HL-60/S4 treated with retinoic acid at 250 ng/mL for 4 days and 3 days (cell line): ENCODE measurements at regions not wholly inside any gene's neighbourhood (a gene's known extent, or its start where the extent isn't known, plus 50 kb on each side); places are given as distances from the start of the nearest gene placed in this dataset.
"Not testable (repeated sequence)": the region's sequence is repeated elsewhere in the genome, so short reads cannot be mapped to it uniquely, and the experiment has no call there.

ENCODE experiments used
- in situ Hi-C: fragments of 300-500 bp; cut with MboI; formaldehyde crosslinking; loops from 2 replicates; pipeline ENCODE4 v1.7.0; 2022; ENCODE audit warnings: low sequenced_read_pairs

DNA sequence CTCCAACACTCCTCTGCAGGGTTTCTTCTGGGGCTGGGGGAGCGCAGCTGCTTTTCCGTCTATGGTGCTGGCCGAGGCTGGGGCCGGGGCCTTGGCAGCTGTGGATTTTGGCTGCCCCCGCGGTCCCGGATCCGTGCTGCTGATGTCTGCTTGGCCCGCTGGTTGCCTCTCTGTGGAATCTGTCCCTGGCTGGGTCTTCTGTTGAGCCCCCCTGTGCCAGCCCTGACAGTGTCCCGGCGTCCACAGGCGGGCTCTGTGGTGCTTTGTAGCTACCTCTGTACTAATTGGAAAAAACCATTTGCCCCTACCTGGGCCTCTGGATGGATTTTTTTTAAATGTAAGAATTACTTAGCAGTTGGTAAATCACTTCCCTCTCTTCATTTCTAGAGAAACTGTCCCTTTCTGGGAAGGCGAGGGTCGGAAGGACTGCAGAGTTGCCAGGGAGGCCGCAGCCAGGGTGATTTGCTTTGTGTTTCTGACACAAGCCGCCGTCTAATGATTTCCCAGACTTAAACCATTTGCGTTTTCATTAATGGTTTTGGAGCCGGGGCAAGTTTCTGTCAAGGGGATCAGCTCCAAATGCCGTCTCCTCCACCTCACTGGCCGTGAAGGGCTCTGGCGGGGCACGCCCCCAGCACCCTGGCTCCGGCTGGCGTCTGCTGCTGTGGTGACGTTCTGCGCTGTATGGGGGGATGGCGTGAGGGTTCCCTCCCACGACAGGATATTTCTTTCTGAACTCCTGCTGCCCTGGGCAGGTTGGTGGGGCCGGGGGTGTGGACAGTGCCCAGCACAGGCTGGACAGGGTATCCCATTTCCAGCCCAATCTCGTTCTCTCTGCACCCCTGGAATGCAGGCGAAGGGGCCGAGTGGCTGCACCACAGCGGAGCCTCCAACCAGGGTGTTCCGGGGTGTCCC lies 201.7 kb downstream of the LAT start:
- in situ Hi-C loops, result not testable (repeated sequence)

DNA sequence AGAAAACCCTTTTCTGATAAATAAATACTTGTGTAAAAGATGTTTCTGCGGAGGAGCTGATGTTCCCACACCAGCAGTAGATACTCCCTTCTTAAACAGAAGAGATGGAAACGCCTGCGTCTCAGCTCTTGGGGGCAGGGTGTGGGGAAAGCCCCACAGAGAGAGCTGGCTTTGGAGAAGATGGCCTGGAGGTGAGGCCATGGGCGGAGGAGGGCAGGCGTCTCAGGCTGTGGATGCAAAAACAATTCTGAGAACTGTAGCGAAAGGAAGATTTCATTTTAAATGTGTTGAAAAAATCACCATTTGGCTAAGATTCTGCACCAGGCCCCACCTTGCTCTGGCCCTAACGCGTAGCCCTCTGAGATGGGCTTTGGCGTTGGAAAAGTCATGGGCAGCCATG lies 201.0 kb downstream of the LAT start:
- in situ Hi-C loops, result not testable (repeated sequence)

DNA sequence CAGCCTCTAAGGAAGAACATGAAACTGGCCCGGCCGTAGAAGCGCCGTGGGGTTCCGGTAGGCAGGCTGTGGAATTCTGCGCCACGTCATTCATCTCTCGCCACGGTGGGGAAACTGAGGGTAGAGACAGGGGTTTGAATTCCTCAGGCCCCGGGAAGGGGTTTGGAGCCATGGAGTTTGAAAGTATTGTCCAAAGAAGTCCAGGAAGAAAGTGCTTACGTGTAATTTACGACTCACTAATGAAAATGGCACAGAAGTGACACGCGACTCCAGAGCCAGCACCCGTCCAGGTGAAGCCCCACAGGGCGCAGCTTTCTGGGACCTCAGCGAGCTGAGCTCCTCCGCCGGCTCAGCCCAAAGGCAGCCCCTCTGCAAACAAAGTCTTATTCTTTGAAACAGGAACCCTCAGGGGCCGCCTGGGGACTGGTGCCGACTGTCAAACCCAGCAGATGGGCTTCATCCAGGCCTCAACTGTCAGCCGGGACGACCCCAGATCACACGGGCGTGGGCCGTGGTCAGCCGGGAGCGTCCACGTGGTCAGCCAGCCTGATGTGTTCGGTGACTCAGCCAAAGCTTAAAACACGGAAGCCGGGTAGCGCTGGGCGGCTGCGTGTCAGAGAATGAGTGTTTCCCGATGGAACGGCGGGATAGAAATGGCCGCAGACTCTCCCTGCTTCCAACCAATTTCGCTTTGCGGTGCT lies 200.0 kb downstream of the LAT start:
- in situ Hi-C loops, result not testable (repeated sequence)

DNA sequence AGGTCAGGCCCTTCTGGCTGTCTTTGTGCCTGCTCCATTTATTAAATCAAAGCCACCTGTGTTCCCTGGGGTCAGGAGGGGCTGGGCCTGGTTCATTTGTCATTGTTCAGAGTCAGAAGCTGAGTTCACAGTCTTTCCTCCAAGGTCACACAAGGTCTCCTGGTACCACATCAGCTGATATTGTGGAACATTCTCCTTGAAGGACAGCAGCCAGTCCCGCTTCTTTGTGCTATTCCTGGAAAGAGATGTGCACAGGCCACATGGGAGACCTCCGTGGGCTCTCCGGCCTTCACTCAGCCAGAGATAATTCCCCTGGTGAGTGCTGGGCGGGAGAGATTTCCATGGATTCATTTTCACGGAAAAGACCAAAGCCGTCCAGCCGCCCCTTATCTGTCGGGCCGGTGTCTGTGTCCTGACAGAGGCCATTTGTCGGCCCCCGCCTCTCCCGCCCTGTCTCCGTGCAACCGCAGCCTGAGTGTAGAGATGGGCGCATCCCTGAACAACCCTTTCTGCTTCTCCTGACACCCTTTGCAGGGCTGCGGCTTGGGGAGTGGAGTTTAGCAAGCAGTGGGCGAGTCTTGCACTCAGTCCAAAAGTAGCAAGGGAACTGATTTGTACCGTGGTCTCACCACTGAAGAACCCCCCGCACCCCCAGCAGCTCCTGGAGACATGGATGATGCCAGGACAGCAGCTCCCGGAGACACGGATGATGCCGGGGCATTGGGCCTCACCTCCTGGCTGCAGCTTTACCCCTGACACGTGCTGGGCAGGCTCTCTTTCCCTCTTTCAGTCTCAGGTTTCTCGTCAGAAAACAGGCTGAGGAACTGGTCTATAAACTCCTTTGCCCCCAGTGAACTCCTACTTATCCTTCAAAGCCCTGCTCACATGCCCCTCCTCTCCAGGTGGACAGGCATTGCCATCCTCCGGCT lies 198.4 kb downstream of the LAT start:
- in situ Hi-C loops, result not testable (repeated sequence)

DNA sequence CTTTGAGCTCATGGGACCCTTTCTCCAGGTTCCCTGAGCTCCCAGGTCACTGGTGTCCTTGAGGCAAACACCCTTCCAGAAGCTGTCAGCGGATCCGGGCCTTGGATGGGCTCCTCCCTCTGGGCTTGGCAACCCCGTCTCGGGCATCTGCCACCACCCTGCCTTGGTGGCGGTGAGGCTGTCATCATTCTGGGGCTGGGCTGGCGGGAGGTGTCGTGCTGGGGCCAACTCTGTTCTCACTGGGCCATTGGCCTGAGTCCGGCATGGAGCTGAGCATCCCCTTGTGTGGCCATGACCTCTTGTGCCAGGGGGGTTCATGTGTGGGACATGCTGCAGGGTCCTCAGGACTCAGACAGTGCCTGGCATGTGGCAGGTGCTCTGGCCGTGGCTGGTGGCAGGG lies 197.6 kb downstream of the LAT start:
- in situ Hi-C loops, result no loop called here

DNA sequence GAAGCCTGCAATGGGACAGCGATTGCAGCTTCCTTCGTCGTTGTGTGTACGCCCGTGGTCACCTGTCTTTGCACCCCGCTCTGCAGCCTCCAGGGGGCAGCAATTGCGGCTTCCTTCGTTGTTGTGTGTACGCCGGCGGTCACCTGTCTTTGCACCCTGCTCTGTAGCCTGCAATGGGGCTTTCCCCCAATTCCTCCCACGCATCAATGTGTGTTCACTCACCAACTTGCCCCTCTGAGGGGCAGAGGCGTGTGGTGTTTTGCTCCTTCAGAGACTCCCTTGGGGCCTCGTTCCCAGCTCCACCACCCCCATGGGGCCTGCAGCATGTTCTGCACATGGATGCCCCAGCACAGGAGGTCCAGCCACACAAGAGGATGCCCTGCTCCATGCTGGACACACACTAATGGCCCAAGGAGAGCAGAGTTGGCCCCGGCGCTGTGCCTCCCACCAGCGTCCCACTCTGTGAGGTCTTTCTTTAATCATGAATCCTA lies 197.1 kb downstream of the LAT start:
- in situ Hi-C loops, result not testable (repeated sequence)

DNA sequence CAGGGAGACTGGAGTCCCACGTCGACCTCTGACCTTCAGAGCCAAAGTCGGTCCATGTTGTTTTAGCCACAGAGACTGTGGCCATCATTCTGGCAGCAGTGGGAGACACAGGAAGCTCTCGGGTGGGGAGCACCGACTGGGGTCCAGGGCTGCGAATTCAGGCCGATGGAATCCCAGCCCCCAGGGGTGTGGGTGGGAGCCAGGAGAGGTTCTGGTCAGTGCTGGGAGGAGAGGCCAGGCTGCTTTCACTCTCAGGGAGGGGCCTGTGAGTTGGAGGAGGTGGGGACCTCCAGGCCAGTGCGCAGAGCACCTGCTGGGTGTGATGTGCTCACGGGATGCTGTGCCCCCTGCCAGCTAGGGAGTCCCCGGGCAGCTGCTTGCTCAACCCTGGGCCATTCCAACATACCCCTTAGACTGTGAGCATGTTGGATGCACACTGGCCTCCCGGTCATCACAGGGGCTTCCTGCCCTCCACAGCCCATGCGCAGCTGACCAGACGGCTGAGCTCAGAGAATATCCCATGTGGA lies 196.5 kb downstream of the LAT start:
- in situ Hi-C loops, result not testable (repeated sequence)

DNA sequence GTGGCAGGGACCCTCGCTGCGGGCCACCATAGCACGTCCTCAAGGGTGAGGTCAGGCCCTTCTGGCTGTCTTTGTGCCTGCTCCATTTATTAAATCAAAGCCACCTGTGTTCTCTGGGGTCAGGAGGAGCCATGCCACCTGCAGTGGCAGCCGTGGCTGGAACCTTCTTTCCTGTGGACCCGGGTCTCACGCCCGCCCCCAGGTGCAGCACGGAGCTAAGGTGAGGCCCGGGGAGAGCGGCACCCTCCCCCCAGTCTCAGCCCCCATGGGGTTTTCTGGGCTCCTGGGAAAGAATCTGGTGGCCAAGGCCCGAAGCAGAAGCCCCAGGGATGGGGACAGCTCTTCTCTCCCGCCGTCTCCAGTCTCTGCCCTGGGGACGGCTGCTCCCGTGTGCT lies 195.4 kb downstream of the LAT start:
- in situ Hi-C loops, result not testable (repeated sequence)

DNA sequence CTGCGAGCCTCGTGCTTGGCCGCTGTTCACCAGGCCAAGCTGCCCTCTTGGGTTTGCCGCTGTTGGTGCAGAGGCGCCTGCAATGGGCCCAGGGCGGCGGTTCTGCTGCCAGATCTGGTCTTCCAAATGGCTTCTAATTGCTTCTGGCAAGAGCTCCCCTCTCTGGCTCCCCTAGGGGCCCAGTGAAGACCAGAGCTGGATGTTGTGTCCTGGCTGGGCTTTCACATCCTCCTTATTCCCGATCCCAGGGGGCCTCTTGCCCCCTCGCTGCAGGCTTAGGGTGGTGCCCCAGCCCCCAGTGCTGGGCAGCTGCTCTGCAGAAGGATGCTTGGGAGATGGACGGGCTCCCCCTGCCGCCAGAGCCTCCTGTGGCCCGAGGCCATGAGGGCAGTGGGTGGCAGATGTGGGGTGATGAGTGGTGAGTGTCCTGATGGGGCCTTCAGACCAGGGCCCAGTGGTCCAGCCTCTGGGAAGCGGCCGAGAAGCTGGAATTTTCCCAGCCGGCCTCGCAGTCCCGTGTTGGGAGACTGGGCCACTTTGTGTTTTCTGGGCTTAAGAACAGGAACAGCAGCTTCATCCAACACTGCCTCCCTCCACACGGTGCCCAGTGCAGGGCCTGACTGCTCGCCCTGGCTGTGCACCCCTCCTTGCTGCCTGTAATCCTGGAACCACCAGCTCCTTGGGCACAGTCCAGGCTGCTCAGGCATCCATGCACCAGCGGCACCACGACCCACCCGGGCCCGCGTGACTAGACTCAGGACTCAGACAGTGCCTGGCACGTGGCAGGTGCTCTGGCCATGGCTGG lies 194.8 kb downstream of the LAT start:
- in situ Hi-C loops, result not testable (repeated sequence)

DNA sequence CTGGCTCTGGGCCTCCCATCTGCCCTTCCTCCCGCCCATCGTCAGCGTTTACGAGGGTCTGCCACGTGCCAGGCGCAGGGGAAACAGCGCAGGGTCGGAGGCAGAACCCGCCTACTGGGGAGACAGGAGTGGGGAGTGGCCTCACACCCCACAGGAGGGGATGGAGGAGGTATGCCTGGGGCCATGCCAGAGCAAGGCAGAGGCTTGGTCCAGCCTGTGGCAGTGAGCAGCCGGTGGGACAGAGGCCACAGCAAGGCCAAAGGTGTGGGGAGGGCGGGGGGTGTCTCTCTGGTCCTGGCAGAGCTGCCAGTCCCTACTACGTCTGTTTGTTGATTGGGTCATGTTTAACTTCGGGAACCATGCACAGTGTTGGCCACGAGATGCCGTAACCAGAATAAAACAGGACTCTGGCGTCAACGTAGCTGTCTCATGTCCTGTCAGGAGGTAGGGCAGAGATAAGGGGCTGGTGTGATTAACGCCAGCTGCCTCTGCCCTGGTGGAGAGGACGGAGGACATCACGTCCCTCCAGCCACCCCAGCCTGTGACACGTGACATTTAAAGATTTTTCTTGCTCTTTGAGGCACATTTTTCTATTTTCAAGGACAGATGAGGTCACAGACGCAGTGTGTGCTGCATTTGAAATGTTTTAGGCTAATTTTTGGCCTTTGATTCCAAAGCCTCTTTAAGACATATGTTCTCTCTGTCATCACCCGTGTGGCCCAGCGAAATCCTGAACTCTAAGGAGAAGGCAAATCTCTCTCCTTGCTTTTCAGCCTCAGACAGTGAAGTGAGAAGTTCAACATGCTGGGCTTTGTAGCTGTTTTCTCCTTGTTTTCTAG lies 193.3 kb downstream of the LAT start:
- in situ Hi-C loops, result not testable (repeated sequence)

DNA sequence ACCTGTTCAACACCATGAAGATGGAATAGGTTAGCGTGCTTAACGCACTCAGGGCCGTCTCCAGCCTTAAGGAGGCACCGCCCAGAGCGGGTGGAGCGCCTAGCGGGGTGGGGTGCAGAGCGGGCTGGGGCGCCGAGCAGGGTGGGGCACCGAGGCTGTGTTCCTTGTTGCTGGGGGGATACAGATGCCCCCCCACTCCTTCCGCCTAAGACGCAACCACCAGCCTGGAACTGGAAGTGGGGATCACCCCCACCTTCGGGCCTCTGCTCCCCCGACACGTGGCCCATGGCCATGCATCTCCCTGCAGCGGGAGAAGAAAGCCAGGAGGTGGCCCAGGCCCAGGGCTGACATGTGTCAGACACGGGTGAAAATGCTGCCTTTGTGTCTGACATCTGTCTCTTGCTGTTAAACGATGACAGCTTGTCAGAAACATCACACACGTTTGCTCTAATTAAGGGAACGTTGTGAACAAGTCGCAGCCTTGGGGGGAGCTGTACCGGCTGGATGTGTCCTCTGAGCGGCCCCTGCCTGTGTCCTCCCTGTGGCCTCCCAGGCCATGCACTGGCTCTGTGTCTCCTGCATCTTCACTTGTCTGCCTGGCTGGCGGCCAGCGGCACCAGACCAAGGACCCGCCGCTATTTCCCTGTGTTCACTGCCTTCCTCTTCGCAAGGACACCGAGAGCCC lies 192.5 kb downstream of the LAT start:
- in situ Hi-C loops, result not testable (repeated sequence)

DNA sequence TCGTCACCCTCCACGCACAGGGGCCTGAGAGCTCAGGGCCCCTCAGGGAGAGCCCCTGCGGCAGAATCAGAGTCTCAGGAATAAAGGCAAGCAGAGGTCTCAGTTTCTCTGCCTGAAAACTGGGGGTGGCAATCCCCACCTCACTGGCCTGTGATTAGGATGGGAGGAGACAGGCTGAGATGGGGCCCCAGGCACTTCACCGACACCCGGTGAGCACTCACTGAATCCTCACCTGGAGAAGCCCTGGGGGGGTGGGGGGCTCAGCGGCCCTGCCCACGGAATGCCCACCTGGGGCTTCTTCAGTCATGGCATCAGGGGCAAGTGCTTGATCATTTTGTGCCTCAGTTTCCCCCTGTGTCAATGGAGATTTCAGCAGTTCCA lies 192.0 kb downstream of the LAT start:
- in situ Hi-C loops, result not testable (repeated sequence)

DNA sequence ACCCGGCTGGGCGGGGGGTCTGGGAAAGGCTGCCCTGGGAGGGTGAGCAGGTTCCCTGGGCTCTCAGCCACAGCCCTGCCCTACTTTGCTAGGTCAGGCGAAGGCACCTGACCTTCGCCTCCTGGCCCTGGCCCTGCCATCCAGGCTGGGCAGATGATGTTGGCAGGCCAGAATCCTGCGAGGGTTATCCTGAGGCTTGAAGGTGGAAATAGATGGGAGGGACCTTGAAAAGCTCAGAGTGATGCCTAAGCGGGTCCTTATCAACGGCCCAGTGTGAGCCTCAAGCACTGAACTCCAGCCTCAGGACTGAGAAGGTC lies 191.3 kb downstream of the LAT start:
- in situ Hi-C loops, result not testable (repeated sequence)

DNA sequence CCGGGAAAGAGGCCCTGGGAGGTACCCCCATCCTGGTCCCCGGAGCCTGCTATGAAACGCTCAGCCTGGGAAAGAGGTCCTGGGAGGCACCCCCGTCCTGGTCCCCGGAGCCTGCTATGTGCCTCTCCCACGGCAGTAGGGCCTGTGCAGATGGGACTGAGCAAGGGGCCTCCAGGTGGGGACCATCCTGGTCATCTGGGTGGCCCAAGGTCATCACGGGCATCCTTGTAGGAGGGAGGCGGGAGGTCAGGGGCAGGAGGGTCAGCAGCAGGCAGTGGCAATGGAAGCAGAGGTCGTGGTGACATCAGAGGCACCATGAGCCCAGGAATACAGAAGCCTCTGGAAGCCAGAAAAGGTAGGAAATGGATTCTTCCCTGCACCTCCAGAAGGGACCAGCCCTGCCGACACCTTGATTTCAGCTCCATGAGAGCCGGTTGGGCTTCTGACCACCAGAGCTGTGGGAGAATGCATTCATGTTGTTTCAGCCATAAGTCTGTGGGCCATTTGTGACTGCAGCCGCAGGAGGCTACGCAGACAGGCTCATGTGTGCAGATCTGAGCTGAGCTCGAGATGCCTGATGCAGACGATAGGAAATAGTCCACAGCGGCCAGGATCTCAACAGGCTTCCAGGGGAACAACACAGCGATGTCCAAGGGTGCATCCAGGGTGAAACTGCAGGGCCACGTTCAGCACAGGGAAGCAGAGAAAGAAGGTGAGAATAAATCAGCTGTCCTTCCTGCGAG lies 190.7 kb downstream of the LAT start:
- in situ Hi-C loops, result not testable (repeated sequence)

DNA sequence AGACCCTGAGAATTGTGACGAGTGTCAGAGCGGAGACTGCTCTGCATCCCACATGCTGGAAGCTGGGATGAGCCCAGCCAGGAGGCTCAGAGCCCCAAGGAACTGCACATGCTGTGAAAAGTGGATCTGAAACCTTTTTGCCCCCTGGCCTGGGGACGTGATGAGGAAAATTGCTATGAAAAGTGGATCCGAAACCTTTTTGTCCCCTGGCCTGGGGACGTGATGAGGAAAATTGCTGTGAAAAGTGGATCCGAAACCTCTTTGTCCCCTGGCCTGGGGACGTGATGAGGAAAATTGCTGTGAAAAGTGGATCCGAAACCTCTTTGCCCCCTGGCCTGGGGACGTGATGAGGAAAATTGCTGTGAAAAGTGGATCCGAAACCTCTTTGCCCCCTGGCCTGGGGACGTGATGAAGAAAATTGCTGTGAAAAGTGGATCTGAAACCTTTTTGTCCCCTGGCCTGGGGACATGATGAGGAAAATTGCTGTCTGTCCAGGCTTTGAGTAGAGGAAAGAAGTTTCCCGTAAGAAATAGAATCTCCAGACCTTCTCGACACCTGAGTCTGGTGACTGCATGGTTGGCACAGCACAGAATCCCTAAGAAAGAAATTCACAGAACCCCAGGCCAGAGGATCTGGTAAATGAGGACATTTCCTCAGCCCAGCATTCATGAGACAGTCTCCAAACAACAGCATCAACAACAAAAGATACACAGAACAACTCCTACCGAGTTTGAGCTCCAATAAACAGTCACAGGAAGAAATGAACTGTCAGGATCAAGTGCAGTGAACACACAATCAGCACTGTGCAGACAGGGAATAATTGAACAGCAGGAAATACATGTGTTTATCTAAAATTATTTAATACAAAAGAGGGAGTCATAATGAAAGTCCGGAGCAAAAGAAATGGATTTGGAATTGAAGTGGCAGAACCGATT lies 188.8 kb downstream of the LAT start:
- in situ Hi-C loops, result not testable (repeated sequence)

DNA sequence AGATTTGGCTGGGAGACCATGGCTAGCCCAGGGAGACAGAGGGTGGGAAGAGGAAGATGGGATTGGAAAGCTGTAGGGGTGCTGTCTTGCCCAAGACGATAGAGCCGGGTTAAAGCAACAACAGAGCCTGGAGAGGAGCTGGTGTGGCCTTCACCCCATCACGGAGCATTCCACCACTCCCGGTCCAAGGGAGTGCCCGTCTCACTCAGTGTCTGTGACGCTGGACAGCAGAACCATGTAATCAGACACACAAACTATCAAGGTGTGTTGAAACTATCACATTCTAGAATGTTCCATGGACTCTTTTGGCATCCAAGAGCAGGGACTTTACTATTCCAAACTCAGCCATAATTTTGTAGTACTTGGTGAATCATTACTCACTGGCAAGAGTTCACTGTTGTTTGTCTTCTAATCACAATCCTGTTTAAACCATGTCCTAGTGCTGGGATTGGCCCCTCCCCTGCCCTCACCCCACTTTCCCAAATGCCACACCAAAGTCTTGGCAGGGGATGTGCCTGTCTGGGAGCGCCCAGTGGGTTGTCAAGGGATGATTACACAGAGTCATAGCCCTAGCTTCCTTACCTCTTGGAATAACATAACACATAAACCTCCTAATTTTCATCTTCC lies 187.4 kb downstream of the LAT start:
- in situ Hi-C loops, result not testable (repeated sequence)
